Activated T-helper 17 cell treated with anti-CD3 and anti-CD28 coated beads, Interleukin-2, amount 50 U/mL, for 72 hours (primary cell): ENCODE measurements at regions not wholly inside any gene's neighbourhood (a gene's known extent, or its start where the extent isn't known, plus 50 kb on each side); places are given as distances from the start of the nearest gene placed in this dataset.
"Not testable (repeated sequence)": the region's sequence is repeated elsewhere in the genome, so short reads cannot be mapped to it uniquely, and the experiment has no call there.

Experiments used
- ATAC-seq: fragments of 150-1000 bp; cut with Tn5 transposase; replicated peaks from 2 replicates; pipeline ENCODE4 v1.10.0; 2021; ENCODE audit warnings: mild to moderate bottlenecking, moderate library complexity
- H3K27ac Mint-ChIP-seq: one replicate; pipeline ENCODE4 v1.8.0; 2022; ENCODE audit warnings: mixed read lengths
- H3K27me3 Mint-ChIP-seq: one replicate; pipeline ENCODE4 v1.8.0; 2022; ENCODE audit warnings: mixed read lengths
- H3K36me3 Mint-ChIP-seq: one replicate; pipeline ENCODE4 v1.8.0; 2022; ENCODE audit warnings: low read depth, mild to moderate bottlenecking, mixed read lengths
- H3K4me1 Mint-ChIP-seq: one replicate; pipeline ENCODE4 v1.8.0; 2022; ENCODE audit warnings: mixed read lengths
- H3K4me3 Mint-ChIP-seq: one replicate; pipeline ENCODE4 v1.8.0; 2022; ENCODE audit warnings: mild to moderate bottlenecking, mixed read lengths
- H3K9me3 Mint-ChIP-seq: one replicate; pipeline ENCODE4 v1.8.0; 2022; ENCODE audit warnings: mixed read lengths

GRCh38 chr2:145752091-145752806 is 1232.3 kb upstream of the ZEB2 start:
- H3K36me3 Mint-ChIP-seq: no peaks in the 10 kb centered on the region
- H3K27ac Mint-ChIP-seq: no peak overlapping the region
- no peak overlapping the region for H3K4me3 Mint-ChIP-seq
- peaks cover 4% of the 10 kb centered on the region for H3K9me3 Mint-ChIP-seq
- H3K4me1 Mint-ChIP-seq: no peaks in the 10 kb centered on the region
- ATAC-seq: no peak
- no peaks in the 10 kb centered on the region for H3K27me3 Mint-ChIP-seq

- H3K4me3 Mint-ChIP-seq: no peak overlapping the region
- H3K4me1 Mint-ChIP-seq: no peaks in the 10 kb centered on the region
- no peaks in the 10 kb centered on the region for H3K27me3 Mint-ChIP-seq
- H3K9me3 Mint-ChIP-seq: peaks cover 6% of the 10 kb centered on the region
- H3K36me3 Mint-ChIP-seq: no peaks in the 10 kb centered on the region
- ATAC-seq: peak; percentile 49
- no peak overlapping the region for H3K27ac Mint-ChIP-seq
Observed at GRCh38 chr2:145751629-145752028, 1231.7 kb upstream of the ZEB2 start.

- Mint-ChIP-seq H3K27me3 (no peaks in the 10 kb centered on the region), H3K36me3 (no peaks in the 10 kb centered on the region), H3K4me3 (no peak overlapping the region), H3K27ac (no peak overlapping the region), H3K9me3 (peaks cover 6% of the 10 kb centered on the region), H3K4me1 (no peaks in the 10 kb centered on the region)
- ATAC-seq: no peak
Observed at GRCh38 chr2:145751155-145751554, 1231.2 kb upstream of the ZEB2 start.

DNA sequence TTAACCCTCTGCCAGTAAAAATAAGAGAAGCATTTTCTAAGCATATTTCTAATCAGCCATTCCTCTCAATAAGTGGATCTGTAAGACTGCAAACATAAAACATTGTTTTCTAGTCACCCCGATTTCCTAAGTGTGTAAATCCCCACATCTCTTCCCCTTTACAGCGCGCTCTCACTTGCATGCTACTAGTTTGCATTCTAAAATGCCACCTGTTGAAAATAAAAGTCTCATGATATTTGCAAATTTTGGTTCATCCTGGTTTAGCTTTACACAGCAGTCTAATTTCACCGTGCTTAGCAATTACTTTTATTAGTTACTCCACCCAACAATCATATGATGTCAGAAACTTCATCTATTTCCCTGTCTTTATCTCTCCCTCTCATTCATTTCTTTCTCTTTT is 1230.7 kb upstream of the ZEB2 start:
- Mint-ChIP-seq H3K9me3 (peaks cover 6% of the 10 kb centered on the region), H3K4me3 (no peak overlapping the region), H3K27me3 (no peaks in the 10 kb centered on the region), H3K36me3 (no peaks in the 10 kb centered on the region), H3K27ac (no peak overlapping the region), H3K4me1 (no peaks in the 10 kb centered on the region)
- ATAC-seq: no peak

DNA sequence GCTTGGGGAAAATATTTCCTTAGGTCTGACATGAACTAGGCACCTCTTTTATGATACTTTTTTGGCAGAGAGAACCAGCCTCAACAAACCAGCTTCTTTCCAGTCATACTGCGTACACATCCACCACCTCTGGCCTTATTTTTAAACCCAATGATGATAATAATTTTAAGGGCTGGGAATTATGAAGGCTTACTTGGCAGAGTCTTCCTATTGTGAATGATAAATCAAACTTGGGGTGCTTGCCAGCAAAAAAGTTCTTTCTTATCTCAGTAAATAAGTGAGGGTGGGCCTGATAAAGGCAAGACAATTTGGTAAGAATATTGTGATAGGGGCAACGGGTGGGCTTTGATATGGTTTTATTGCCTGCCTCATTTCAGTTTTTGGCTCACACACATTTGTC is 1230.2 kb upstream of the ZEB2 start:
- H3K36me3 Mint-ChIP-seq: no peaks in the 10 kb centered on the region
- H3K27me3 Mint-ChIP-seq: no peaks in the 10 kb centered on the region
- H3K4me3 Mint-ChIP-seq: no peak overlapping the region
- no peak for ATAC-seq
- H3K27ac Mint-ChIP-seq: no peak overlapping the region
- H3K9me3 Mint-ChIP-seq: peaks cover 6% of the 10 kb centered on the region
- H3K4me1 Mint-ChIP-seq: peaks cover under 1% of the 10 kb centered on the region

GRCh38 chr2:145749556-145749955 is 1229.6 kb upstream of the ZEB2 start:
- no peaks in the 10 kb centered on the region for H3K36me3 Mint-ChIP-seq
- H3K4me1 Mint-ChIP-seq: peaks cover 5% of the 10 kb centered on the region
- peaks cover 6% of the 10 kb centered on the region for H3K9me3 Mint-ChIP-seq
- no peak overlapping the region for H3K27ac Mint-ChIP-seq
- no peak overlapping the region for H3K4me3 Mint-ChIP-seq
- no peak for ATAC-seq
- H3K27me3 Mint-ChIP-seq: no peaks in the 10 kb centered on the region

- peak; percentile 28 for ATAC-seq
- no peaks in the 10 kb centered on the region for H3K36me3 Mint-ChIP-seq
- H3K27me3 Mint-ChIP-seq: no peaks in the 10 kb centered on the region
- no peak overlapping the region for H3K27ac Mint-ChIP-seq
- H3K4me1 Mint-ChIP-seq: peaks cover 5% of the 10 kb centered on the region
- no peak overlapping the region for H3K4me3 Mint-ChIP-seq
- peaks cover 6% of the 10 kb centered on the region for H3K9me3 Mint-ChIP-seq
Observed at GRCh38 chr2:145748927-145749326, 1229.0 kb upstream of the ZEB2 start.

DNA sequence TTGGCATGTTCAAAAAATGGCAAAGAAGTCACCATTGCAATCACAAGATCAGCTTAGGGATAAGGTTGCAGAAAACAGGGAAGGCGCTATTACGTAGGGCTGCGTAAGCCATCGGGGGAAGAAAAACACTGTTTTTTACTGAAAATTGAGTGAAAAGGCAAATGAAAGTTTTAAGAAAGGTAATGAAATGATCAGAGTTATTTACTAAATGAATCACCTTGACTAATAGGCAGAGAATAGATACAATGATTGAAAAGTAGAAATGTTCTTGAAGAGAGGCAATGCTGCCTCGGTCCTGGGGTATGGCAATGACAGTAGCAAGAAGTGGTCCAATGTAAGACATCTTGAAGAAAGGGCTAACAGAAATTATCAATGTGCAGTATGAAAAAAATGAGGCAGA is 1227.8 kb upstream of the ZEB2 start:
- no peak for ATAC-seq
- H3K27ac Mint-ChIP-seq: no peak overlapping the region
- no peaks in the 10 kb centered on the region for H3K27me3 Mint-ChIP-seq
- H3K4me3 Mint-ChIP-seq: no peak overlapping the region
- peaks cover 6% of the 10 kb centered on the region for H3K9me3 Mint-ChIP-seq
- no peaks in the 10 kb centered on the region for H3K36me3 Mint-ChIP-seq
- peaks cover 5% of the 10 kb centered on the region for H3K4me1 Mint-ChIP-seq

- H3K36me3 Mint-ChIP-seq, H3K4me3 Mint-ChIP-seq, H3K4me1 Mint-ChIP-seq, ATAC-seq, H3K27ac Mint-ChIP-seq, H3K27me3 Mint-ChIP-seq, H3K9me3 Mint-ChIP-seq: not testable (repeated sequence)
Observed at GRCh38 chr2:145745387-145745721, 1225.4 kb upstream of the ZEB2 start.

- ATAC-seq: peak; percentile 78
Observed at GRCh38 chr2:145744541-145745386, 1224.8 kb upstream of the ZEB2 start.

GRCh38 chr2:145743011-145743410 is 1223.1 kb upstream of the ZEB2 start:
- Mint-ChIP-seq H3K9me3 (peaks cover 6% of the 10 kb centered on the region), H3K27me3 (no peaks in the 10 kb centered on the region), H3K36me3 (no peaks in the 10 kb centered on the region), H3K4me1 (peaks cover 5% of the 10 kb centered on the region), H3K27ac (no peak overlapping the region), H3K4me3 (no peak overlapping the region)
- no peak for ATAC-seq

More at GRCh38 chr2:145744541-145745386, 1224.8 kb upstream of the ZEB2 start:
- Mint-ChIP-seq H3K27me3 (no peaks in the 10 kb centered on the region), H3K27ac (no peak overlapping the region), H3K4me1 (peaks cover 5% of the 10 kb centered on the region), H3K4me3 (no peak overlapping the region), H3K36me3 (no peaks in the 10 kb centered on the region), H3K9me3 (peaks cover 6% of the 10 kb centered on the region)

- no peaks in the 10 kb centered on the region for H3K36me3 Mint-ChIP-seq
- H3K27me3 Mint-ChIP-seq: no peaks in the 10 kb centered on the region
- no peaks in the 10 kb centered on the region for H3K9me3 Mint-ChIP-seq
- no peak overlapping the region for H3K4me3 Mint-ChIP-seq
- peaks cover 5% of the 10 kb centered on the region for H3K4me1 Mint-ChIP-seq
- H3K27ac Mint-ChIP-seq: no peak overlapping the region
- no peak for ATAC-seq
Observed at GRCh38 chr2:145741636-145742035, 1221.7 kb upstream of the ZEB2 start.

DNA sequence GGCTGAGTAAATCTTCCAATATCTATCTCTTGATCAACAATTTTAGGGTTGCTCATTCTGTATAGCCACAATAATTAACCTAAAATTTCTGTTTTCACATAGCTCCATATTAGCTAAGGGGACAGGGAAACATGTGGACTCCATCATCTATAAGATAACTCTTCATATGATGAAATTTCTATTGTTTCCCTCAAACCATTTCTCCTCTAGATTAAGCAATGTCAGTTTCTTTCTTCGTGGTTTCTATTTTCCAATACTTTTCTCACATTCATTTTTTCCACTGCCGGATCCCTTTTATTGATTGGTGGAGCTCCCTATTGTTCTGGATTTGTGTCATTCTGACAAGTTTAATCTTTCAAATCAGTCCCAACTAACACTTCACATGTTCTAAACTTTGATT is 1221.3 kb upstream of the ZEB2 start:
- no peaks in the 10 kb centered on the region for H3K36me3 Mint-ChIP-seq
- H3K27ac Mint-ChIP-seq: no peak overlapping the region
- no peak overlapping the region for H3K4me3 Mint-ChIP-seq
- no peaks in the 10 kb centered on the region for H3K27me3 Mint-ChIP-seq
- no peak for ATAC-seq
- H3K9me3 Mint-ChIP-seq: no peaks in the 10 kb centered on the region
- H3K4me1 Mint-ChIP-seq: peaks cover 5% of the 10 kb centered on the region

DNA sequence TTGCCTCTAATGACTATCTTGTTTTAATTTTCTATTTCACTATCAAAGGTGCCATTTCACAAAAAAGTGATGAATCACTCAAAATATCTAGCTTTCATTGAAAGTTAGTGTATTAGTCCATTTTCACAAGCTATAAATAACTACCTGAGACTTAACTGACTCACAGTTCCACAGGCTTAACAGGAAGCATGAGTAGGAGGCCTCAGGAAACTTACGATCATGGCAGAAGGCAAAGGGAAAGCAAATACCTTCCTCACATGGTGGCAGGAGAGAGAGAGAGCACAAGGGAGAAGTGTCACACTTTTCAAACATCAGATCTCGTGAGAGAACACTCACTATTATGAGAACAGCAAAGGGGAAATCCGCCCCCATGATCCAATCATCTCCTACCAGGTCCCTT is 1220.4 kb upstream of the ZEB2 start:
- no peak overlapping the region for H3K4me3 Mint-ChIP-seq
- peaks cover 5% of the 10 kb centered on the region for H3K4me1 Mint-ChIP-seq
- peak; percentile 39 for ATAC-seq
- no peaks in the 10 kb centered on the region for H3K36me3 Mint-ChIP-seq
- H3K27ac Mint-ChIP-seq: no peak overlapping the region
- H3K27me3 Mint-ChIP-seq: no peaks in the 10 kb centered on the region
- no peaks in the 10 kb centered on the region for H3K9me3 Mint-ChIP-seq

DNA sequence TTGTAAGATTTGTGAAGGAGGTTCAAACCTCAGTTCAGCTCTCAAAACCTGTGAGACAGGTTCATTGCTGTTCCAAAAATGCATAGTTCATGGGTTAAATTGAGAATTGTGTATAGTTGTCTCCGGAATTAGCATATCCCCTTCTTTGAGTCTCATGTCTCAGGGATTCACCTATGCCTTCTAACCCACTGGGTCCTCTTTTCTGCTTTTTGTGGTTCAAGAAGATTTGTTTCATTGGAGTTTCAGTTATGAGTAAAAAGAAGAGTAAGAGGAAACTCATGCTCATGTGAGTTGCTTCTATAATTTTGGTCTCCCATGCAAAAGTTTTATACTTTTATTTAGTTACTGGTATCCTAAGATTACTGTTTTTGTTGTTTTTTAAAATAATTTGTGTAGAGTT is 1219.8 kb upstream of the ZEB2 start:
- H3K4me3 Mint-ChIP-seq: no peak overlapping the region
- H3K27ac Mint-ChIP-seq: no peak overlapping the region
- no peaks in the 10 kb centered on the region for H3K27me3 Mint-ChIP-seq
- no peaks in the 10 kb centered on the region for H3K36me3 Mint-ChIP-seq
- no peaks in the 10 kb centered on the region for H3K9me3 Mint-ChIP-seq
- H3K4me1 Mint-ChIP-seq: no peaks in the 10 kb centered on the region
- ATAC-seq: no peak
